ENCODE measurements at regions not wholly inside any gene's neighbourhood (a gene's known extent, or its start where the extent isn't known, plus 50 kb on each side); places are given as distances from the start of the nearest gene placed in this dataset.

GRCh38 chr6:33967966-33968724 is 164.3 kb upstream of the MLN start:
- no peak overlapping the region for H3K4me3 ChIP-seq (ENCODE audit: low read depth, low read length)
- CTCF ChIA-PET = interaction anchor here (0.9 kb wide), 1 partner anchor 9 kb away, joined by 3 read pairs; no protein-coding TSS in a partner anchor
- POLR2A ChIA-PET = no interaction called here
- peak; percentile 25 for TF ChIP-seq CTCF (IDR thresholded peaks at IDR 0.05; ENCODE audit: insufficient read depth, low read length, missing control alignments)
- DNase-seq (ENCODE audit: low read depth, low spot score) = no peak

- TF ChIP-seq CTCF (IDR thresholded peaks at IDR 0.05; ENCODE audit: insufficient read depth, low read length, missing control alignments) = no peak
- POLR2A ChIA-PET = no interaction called here
- CTCF ChIA-PET = interaction anchor here (0.9 kb wide), 1 partner anchor 8 kb away, joined by 3 read pairs; no protein-coding TSS in a partner anchor
Observed at GRCh38 chr6:33967265-33967767, 163.5 kb upstream of the MLN start.

DNA sequence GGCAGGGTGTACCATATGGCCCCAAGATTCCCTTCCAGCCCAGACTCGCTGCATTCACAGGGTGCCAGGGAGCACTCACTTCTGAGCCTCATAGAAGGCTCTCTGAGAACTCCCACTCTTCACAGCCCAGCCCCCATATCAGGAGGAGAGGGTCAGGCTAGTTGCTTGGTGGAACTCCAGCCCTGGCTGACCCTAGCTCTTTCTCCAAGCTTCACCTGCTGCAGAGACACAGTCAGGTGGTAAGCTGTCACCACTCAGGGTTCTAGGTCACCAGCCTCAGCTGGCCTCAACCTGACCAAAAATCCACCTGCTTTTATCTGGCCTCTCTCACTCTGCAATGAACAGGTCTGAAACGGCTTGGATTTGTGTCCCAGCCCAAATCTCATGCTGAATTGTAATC is 162.7 kb upstream of the MLN start:
- no peak overlapping the region for H3K4me3 ChIP-seq (ENCODE audit: low read depth, low read length)
- no peak for TF ChIP-seq CTCF (IDR thresholded peaks at IDR 0.05; ENCODE audit: insufficient read depth, low read length, missing control alignments)
- CTCF ChIA-PET = no interaction called here
- POLR2A ChIA-PET = no interaction called here
- no peak for DNase-seq (ENCODE audit: low read depth, low spot score)

More at GRCh38 chr6:33967265-33967767, 163.5 kb upstream of the MLN start:
- DNase-seq (ENCODE audit: low read depth, low spot score) = no peak
- no peak overlapping the region for H3K4me3 ChIP-seq (ENCODE audit: low read depth, low read length)

GRCh38 chr6:33965766-33966165 is 162.0 kb upstream of the MLN start:
- ChIA-PET POLR2A (no interaction called here), CTCF (no interaction called here)
- no peak for DNase-seq (ENCODE audit: low read depth, low spot score)
- no peak for TF ChIP-seq CTCF (IDR thresholded peaks at IDR 0.05; ENCODE audit: insufficient read depth, low read length, missing control alignments)
- no peak overlapping the region for H3K4me3 ChIP-seq (ENCODE audit: low read depth, low read length)

GRCh38 chr6:33964387-33964786 is 160.6 kb upstream of the MLN start:
- POLR2A ChIA-PET = no interaction called here
- CTCF ChIA-PET = no interaction called here
- H3K4me3 ChIP-seq (ENCODE audit: low read depth, low read length) = no peak overlapping the region
- TF ChIP-seq CTCF (IDR thresholded peaks at IDR 0.05; ENCODE audit: insufficient read depth, low read length, missing control alignments) = no peak
- no peak for DNase-seq (ENCODE audit: low read depth, low spot score)

GRCh38 chr6:33963136-33963750 is 159.4 kb upstream of the MLN start:
- TF ChIP-seq CTCF (IDR thresholded peaks at IDR 0.05; ENCODE audit: insufficient read depth, low read length, missing control alignments) = no peak
- POLR2A ChIA-PET = no interaction called here
- CTCF ChIA-PET = no interaction called here

More at GRCh38 chr6:33963136-33963750, 159.4 kb upstream of the MLN start:
- no peak overlapping the region for H3K4me3 ChIP-seq (ENCODE audit: low read depth, low read length)
- no peak for DNase-seq (ENCODE audit: low read depth, low spot score)
